Femur (tissue), 1 donor: ENCODE measurements at regions not wholly inside any gene's neighbourhood (a gene's known extent, or its start where the extent isn't known, plus 50 kb on each side); places are given as distances from the start of the nearest gene placed in this dataset.

Experiments used
- DNase-seq: peaks from one replicate; pipeline ENCODE4 v3.0.0-alpha.2; 2017

DNA sequence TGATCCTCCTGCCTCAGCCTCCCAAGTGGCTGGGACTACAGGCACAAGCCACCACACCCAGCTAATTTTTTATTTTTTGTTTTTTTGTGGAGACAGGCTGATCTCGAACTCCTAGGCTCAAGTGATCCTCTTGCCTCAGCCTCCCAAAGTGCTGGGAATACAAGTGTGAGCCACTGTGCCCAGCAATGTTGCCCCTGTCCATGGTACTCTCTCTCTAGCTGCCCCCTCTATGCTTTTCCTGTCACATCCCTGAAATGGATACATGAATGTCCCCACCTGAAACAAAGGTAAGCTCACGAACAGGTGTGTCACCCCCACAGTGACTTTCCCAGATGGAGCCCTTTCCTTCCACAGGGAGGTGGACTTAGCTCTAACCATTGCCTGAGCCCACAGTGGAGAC lies 141.1 kb upstream of the MGMT start:
- no peak for DNase-seq

- DNase-seq: no peak
Observed at GRCh38 chr10:129328546-129328945, 138.5 kb upstream of the MGMT start.

- DNase-seq: no peak
Observed at GRCh38 chr10:129329385-129330055, 137.5 kb upstream of the MGMT start.

- DNase-seq: no peak
Observed at GRCh38 chr10:129330211-129330610, 136.8 kb upstream of the MGMT start.

DNA sequence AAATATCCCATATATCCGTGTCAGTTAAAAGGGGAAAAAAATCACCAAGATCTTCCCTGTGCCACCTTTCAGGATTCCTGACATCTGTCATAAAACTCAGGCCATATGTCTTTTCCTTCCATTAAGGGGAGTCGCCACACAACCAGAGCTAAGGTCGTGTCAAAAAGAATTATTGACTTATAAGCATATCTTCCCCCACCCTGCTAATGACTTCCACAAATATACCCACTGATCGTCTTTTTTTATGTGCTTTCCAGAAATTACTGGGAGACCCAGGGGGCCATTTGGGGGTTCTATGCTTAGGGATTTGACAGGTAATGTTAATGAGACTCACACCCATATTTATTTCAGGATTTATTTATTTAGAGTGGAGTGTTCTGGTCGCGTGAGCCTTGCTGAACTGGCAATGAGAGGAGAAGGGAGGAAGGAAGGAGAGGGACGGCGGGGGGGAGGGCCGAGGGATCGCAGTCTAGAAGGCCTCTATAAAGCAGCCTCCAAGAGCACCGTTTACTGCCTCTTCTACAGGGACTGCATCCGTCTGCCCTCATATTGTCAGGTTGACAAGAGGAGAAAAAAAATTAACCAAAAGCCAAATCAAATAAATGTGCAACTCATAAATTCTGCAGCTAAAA lies 135.7 kb upstream of the MGMT start:
- no peak for DNase-seq

- no peak for DNase-seq
Observed at GRCh38 chr10:129331839-129332220, 135.2 kb upstream of the MGMT start.

DNA sequence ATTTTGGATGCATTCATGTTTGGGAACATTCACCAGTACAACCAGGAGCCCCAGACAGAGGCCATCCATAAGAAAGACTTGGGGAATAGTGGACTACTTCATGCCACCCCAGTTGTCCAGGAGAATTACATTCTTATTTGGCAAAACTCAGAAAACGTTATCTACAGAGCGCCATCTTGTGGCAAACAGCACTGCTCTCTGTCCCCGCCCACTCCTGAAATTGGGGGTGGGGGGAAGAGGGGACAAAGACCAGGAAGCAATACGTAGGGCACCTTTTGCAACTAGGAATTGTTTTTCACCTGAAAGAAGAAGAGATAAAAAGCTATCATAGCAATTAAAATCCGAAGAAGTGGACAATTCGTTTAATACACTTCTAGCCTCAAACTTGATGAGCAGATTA lies 134.6 kb upstream of the MGMT start:
- no peak for DNase-seq

- no peak for DNase-seq
Observed at GRCh38 chr10:129333706-129334105, 133.3 kb upstream of the MGMT start.

- no peak for DNase-seq
Observed at GRCh38 chr10:129334266-129334665, 132.8 kb upstream of the MGMT start.

- DNase-seq: no peak
Observed at GRCh38 chr10:129335396-129335795, 131.6 kb upstream of the MGMT start.

- no peak for DNase-seq
Observed at GRCh38 chr10:129335942-129336341, 131.1 kb upstream of the MGMT start.

DNA sequence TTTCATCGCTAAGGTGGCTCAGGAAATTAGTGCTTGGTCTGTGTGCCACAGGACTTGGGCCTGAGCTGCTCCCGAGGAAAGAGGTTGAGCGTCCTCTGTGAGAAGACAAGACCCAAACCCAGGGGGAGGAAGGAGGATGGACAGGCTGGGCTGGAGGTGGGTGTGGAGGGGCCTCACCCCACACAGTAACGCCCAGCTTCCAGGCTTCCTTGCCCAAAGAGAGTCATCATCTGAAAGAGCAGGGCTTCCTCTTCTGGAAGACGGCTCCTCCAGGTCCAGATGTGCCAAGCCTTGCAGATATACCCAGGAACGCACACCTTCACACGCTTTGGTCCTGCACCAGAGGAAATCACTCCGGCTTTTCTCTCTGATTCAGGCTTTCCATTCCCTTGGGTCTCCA lies 127.8 kb upstream of the MGMT start:
- no peak for DNase-seq

DNA sequence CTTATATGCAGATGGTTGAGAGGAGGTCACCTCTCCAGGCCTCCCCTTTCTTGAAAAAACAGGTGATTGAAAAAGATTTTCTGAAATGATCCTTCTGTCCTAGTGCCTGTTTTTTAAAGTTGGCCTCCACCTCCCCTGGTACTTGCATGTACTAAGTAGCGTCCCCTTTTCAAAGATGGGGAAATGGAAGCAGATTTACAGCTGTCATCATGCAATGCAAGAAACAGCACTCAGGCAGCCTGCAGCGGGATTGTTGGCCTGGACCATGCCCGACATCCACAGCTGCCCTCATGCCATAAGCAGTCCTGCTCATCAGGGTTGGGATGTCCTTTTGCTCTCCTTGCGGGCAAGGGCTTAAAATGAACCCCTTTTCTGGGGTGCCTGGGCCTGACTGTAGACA lies 127.2 kb upstream of the MGMT start:
- DNase-seq: no peak

DNA sequence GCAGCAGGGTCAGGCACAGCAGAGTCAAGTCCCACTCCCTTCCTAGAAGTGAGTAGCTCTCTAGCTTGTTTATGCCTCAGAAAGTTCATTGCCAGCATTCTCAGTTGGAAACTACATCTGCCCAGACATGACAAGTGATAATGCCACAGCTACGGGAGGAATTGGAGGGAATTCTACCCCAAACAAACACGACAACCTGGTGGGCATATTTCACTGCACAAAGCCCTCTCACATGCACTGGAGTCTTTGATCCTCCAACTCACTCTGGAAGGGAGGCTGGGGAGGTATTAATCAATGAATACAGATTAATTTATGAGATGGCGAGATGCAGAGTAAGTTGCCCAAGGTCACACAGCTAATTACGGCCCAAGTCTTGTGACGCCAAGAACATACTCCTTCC lies 126.0 kb upstream of the MGMT start:
- no peak for DNase-seq

- no peak for DNase-seq
Observed at GRCh38 chr10:129342385-129342784, 124.7 kb upstream of the MGMT start.

DNA sequence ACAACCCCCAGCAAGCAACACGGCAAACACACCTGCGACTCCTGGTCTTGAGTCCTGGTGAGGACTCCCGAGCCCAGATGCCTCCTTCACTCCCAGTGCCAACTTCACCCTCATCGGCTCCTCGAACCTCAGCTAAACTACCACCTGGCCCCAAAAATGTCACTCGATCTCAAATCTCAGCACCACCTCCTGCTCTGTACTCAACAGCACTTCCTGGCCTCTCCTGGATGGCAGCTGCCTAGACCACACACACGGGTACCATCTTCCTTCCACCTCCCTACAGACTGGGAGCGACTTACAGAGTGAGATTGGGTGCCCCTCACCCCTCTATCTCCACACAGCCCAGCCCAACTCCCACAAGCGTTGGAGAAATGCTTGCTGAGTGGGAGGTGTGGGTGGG lies 123.9 kb upstream of the MGMT start:
- DNase-seq: no peak

GRCh38 chr10:129344103-129344502 lies 122.9 kb upstream of the MGMT start:
- no peak for DNase-seq

GRCh38 chr10:129344731-129345355 lies 122.2 kb upstream of the MGMT start:
- DNase-seq: no peak

GRCh38 chr10:129345763-129346162 lies 121.3 kb upstream of the MGMT start:
- no peak for DNase-seq

- DNase-seq: no peak
Observed at GRCh38 chr10:129350690-129351089, 116.4 kb upstream of the MGMT start.

DNA sequence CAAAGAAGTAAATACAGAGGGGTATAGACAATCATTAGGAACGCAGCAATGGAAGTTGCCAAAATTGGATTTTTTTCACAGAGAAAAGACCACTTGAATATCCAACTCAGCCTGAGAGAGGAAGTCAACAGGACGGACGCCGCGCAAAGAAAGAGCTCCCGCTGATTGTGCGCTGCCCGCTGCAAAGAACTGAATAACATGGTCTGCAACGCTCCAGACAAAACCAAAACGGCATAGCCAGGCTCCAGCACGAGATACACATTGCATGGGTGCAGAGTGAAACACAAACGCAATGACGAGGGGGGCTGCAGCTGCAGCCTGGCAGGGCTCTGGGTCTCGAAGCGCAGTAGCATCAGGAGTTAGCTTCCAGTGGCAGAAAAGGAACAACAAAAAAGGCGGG lies 113.9 kb upstream of the MGMT start:
- DNase-seq: no peak

- no peak for DNase-seq
Observed at GRCh38 chr10:129360046-129360445, 107.0 kb upstream of the MGMT start.

DNA sequence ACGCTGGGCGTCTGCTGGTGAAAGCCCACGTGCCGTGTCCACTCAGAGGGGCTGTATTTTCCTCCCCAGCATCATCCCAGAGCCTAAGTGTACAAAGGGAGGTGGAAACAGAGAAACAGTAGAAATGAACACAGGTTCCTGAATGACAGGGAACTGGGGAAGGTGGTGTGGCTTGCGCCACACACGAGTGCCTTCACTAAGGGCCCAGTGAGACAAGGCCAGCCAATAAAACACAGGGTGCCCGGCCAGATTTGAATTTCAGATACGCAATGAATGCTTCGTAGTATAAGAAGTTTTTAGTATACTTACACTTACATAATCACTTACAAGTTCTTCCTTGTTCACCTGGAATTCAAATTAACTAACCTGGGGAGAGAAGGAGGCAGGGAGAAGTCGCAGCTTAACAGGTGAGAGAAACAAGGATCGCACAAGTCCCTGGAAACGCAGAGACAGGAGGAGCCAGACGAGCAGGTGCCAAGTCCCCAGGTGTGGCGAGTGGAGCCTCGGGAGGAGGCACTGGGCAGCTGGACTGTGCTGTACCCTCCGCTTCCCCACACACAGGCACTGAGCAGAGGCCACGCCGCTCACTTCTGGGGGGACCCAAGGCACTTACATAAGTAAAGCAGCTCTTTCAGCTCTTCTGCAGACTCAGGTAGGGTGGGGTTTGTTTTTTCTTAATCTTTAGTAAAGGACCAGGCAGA lies 105.2 kb upstream of the MGMT start:
- DNase-seq: no peak

DNA sequence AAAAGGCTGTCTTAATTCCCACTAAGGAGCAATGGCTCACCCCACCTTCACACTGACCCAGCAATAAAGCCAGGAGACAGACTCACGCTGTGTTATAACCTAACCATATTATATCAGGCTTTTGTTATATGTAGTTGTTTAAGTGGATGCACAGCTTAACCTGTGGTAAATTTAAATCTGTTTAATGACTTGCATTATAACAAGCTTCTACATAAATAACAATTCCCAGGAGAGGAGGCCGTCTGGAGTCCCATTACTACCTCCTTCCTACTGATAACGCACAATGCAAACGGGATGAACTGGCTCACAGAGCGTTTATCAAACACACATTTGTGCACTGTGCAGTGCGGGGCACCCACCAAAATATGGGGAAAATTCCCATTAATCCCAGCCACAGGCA lies 102.1 kb upstream of the MGMT start:
- no peak for DNase-seq
